Endothelial cell of umbilical vein (primary cell): ENCODE measurements at regions not wholly inside any gene's neighbourhood (a gene's known extent, or its start where the extent isn't known, plus 50 kb on each side); places are given as distances from the start of the nearest gene placed in this dataset.
"Not testable (repeated sequence)": the region's sequence is repeated elsewhere in the genome, so short reads cannot be mapped to it uniquely, and the experiment has no call there.

Experiments
- BruUV-seq: library from RNA; stranded (reverse); fragments of 400-500 nt; replicated peaks from 2 replicates; lab custom pipeline; 2021; lab: Mats Ljungman, UMichigan
- CTCF ChIA-PET: fragments of 300-600, 350-600 bp; sonication (Branson Sonifier 250); formaldehyde crosslinking; loops from one replicate; lab custom pipeline; 2021; ENCODE audit warnings: antibody characterized with exemption, inconsistent platforms; lab: Charles Lee
- POLR2A ChIA-PET: fragments of 300-600, 350-600 bp; sonication (Branson Sonifier 250); formaldehyde crosslinking; loops from one replicate; lab custom pipeline; 2021; ENCODE audit warnings: antibody characterized with exemption, inconsistent platforms; lab: Charles Lee
- DNase-seq: peaks from one replicate; pipeline ENCODE4 v3.0.0-alpha.2; 2011; ENCODE audit warnings: low read depth, low spot score
- FAIRE-seq: peaks from 2 replicates; lab custom pipeline; 2011; peaks lifted over from hg19 to GRCh38; lab: Jason Lieb, UNC
- H2AFZ ChIP-seq: 2 replicates; pipeline ENCODE4 v1.6.0; 2012; ENCODE audit warnings: low read depth, low read length, control low read depth, inconsistent platforms
- H3K27ac ChIP-seq: 2 replicates; pipeline ENCODE4 v1.5.1; 2011; ENCODE audit warnings: low read depth, mild to moderate bottlenecking, control low read depth, low read length, moderate library complexity; ENCODE audit not compliant: insufficient read depth
- H3K27me3 ChIP-seq, 2 experiments: 2 replicates each; pipeline versions ENCODE4 v1.6.0 to v1.6.1; 2011; ENCODE audit warnings: low read length in 2 of 2, mixed read lengths in 1 of 2; ENCODE audit not compliant: control insufficient read depth in 2 of 2, insufficient read depth in 2 of 2
- H3K36me3 ChIP-seq, 2 experiments: 2 replicates in 1 of 2; 3 replicates in 1 of 2; pipeline ENCODE4 v1.5.1; 2011; ENCODE audit warnings: low read length in 2 of 2, mild to moderate bottlenecking in 1 of 2, moderate library complexity in 1 of 2; ENCODE audit not compliant: control insufficient read depth in 2 of 2, insufficient read depth in 2 of 2; ENCODE audit errors: extremely low read depth in 1 of 2
- H3K4me1 ChIP-seq: 3 replicates; pipeline ENCODE4 v1.5.1; 2011; ENCODE audit warnings: mild to moderate bottlenecking, low read length; ENCODE audit not compliant: control insufficient read depth, insufficient read depth; ENCODE audit errors: extremely low read depth
- H3K4me2 ChIP-seq: 2 replicates; pipeline ENCODE4 v1.6.1; 2011; ENCODE audit warnings: low read length, control low read depth, mixed read lengths; ENCODE audit not compliant: insufficient read depth
- H3K4me3 ChIP-seq, 3 experiments: fragments of 200-600 bp in 1 of 3; sonication (generic), shearing (Covaris generic) in 1 of 3; replicated peaks in 1 of 3; 2 replicates each; pipeline ENCODE4 v1.5.1; 2011 to 2016; ENCODE audit warnings: control low read depth in 3 of 3, low read length in 3 of 3, mild to moderate bottlenecking in 2 of 3, inconsistent platforms in 1 of 3, low read depth in 1 of 3, moderate library complexity in 1 of 3; ENCODE audit not compliant: insufficient read depth in 1 of 3
- H3K79me2 ChIP-seq: 2 replicates; pipeline ENCODE4 v1.6.0; 2012; ENCODE audit warnings: low read length, inconsistent platforms; ENCODE audit not compliant: control insufficient read depth, insufficient read depth
- H3K9ac ChIP-seq: replicated peaks from 2 replicates; pipeline ENCODE3; 2011; ENCODE audit warnings: low read length, control low read depth; ENCODE audit not compliant: insufficient read depth; ENCODE audit errors: extremely low read depth
- H3K9me1 ChIP-seq: replicated peaks from 3 replicates; pipeline ENCODE4 v1.6.0; 2011; ENCODE audit warnings: mild to moderate bottlenecking, low read length; ENCODE audit not compliant: control insufficient read depth, insufficient read depth; ENCODE audit errors: extremely low read depth
- H3K9me3 ChIP-seq: replicated peaks from 2 replicates; pipeline ENCODE4 v1.5.1; 2012; ENCODE audit warnings: low read length, inconsistent platforms; ENCODE audit not compliant: control insufficient read depth, insufficient read depth
- H4K20me1 ChIP-seq: replicated peaks from 2 replicates; pipeline ENCODE3; 2011; ENCODE audit warnings: mild to moderate bottlenecking, low read length; ENCODE audit not compliant: control insufficient read depth, insufficient read depth; ENCODE audit errors: extremely low read depth
- CTCF ChIP-seq, 2 donors: IDR thresholded peaks; 1 replicate in 1 of 2; 2 replicates in 1 of 2; pipeline ENCODE4 v1.5.1; 2011; ENCODE audit warnings: low read length in 2 of 2, mild to moderate bottlenecking in 2 of 2, moderate library complexity in 2 of 2, control low read depth in 1 of 2, inconsistent platforms in 1 of 2, low read depth in 1 of 2; ENCODE audit not compliant: insufficient read depth in 1 of 2; ENCODE audit errors: extremely low read depth in 1 of 2
- GATA2 ChIP-seq: IDR thresholded peaks from 2 replicates; pipeline ENCODE4 v1.7.0; 2011; ENCODE audit warnings: low read depth, mild to moderate bottlenecking, moderate library complexity, mixed read lengths, low read length; ENCODE audit not compliant: insufficient read length, insufficient read depth
- JUN ChIP-seq: IDR thresholded peaks from 2 replicates; pipeline ENCODE4 v1.6.1; 2011; ENCODE audit warnings: borderline replicate concordance, low read depth; ENCODE audit not compliant: insufficient read length, insufficient read depth
- MAX ChIP-seq: IDR thresholded peaks from 2 replicates; pipeline ENCODE4 v1.6.1; 2011; ENCODE audit not compliant: insufficient read depth, insufficient read length
- MYC ChIP-seq: IDR thresholded peaks from one replicate; pipeline ENCODE4 v1.6.1; 2011; ENCODE audit warnings: mild to moderate bottlenecking, low read depth, low read length
- POLR2A ChIP-seq: IDR thresholded peaks from 2 replicates; pipeline ENCODE4 v1.6.1; 2012; ENCODE audit warnings: low read depth, mild to moderate bottlenecking, control low read depth, low read length
- POLR2AphosphoS5 ChIP-seq: IDR thresholded peaks from 2 replicates; pipeline ENCODE4 v1.6.1; 2012; ENCODE audit warnings: low read depth, mild to moderate bottlenecking, control low read depth, low read length, moderate library complexity; ENCODE audit not compliant: insufficient read depth
- dilution Hi-C: fragments of 300-500 bp; cut with MboI; formaldehyde crosslinking; loops from one replicate; pipeline ENCODE4 v1.15.0; 2019; ENCODE audit warnings: low sequenced_read_pairs; ENCODE audit not compliant: extremely low pct_ligation_motif_present
- intact Hi-C: fragments of 100-400 bp; cut with micrococcal nuclease; formaldehyde crosslinking; loops from one replicate; pipeline ENCODE4 v1.10.0; 2022

- H3K27me3 ChIP-seq, DNase-seq, H4K20me1 ChIP-seq, H3K9me3 ChIP-seq, FAIRE-seq, H3K79me2 ChIP-seq, H3K9me1 ChIP-seq, BruUV-seq, H2AFZ ChIP-seq, dilution Hi-C loops, POLR2A ChIA-PET, H3K9ac ChIP-seq, H3K4me1 ChIP-seq, H3K4me3 ChIP-seq, intact Hi-C loops, H3K36me3 ChIP-seq, H3K27ac ChIP-seq, H3K4me2 ChIP-seq, CTCF ChIA-PET: not testable (repeated sequence)
Observed at GRCh38 chr17:62139690-62140354, 74.7 kb upstream of the MED13 start.

DNA sequence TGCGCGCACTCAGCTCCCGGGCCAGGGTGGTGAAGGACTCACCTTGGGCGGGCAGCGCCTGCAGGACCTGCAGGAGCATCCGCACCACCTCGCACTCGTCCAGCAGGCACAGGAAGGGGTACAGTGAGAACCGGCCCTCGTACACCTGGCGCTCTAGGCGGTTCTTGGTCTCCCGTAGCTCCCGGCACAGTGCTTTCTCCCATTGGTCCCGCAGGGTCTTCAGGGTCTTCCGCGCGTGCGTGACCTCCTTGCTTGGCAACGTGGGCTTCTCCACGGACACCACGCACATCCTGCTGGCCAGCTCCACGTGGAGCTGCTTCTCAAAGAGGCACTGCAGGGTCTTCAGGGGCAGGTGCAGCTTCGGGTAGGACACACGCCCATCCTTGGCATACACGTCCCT lies 74.1 kb upstream of the MED13 start:
- intact Hi-C loops: no loop called here

More for the DNA sequence above, 74.1 kb upstream of the MED13 start:
- no peak for FAIRE-seq
- Histone ChIP-seq H3K4me2 (no peak overlapping the region), H2AFZ (no peak overlapping the region), H3K9ac (no peak overlapping the region), H3K36me3 (no peaks in the 10 kb centered on the region), H3K27me3 (peaks cover 5 to 9% of the 10 kb centered on the region in 2 experiments), H4K20me1 (no peaks in the 10 kb centered on the region), H3K9me3 (no peaks in the 10 kb centered on the region), H3K4me3 (no peak overlapping the region), H3K4me1 (no peaks in the 10 kb centered on the region), H3K9me1 (no peaks in the 10 kb centered on the region), H3K27ac (no peak overlapping the region), H3K79me2 (no peaks in the 10 kb centered on the region)
- ChIA-PET CTCF (no interaction called here), POLR2A (no interaction called here)
- dilution Hi-C loops: no loop called here
- no peak for DNase-seq
- TF ChIP-seq CTCF (IDR thresholded peaks at IDR 0.05; ENCODE audit: extremely low read depth in 1 of 2, insufficient read depth in 1 of 2, low read depth in 1 of 2, low read length in 2 of 2): no peak
- no peak for TF ChIP-seq MAX
- no peak for TF ChIP-seq POLR2AphosphoS5
- TF ChIP-seq POLR2A: no peak
- TF ChIP-seq MYC: no peak
- no peak for TF ChIP-seq GATA2
- TF ChIP-seq JUN: no peak
- no TSS peak for BruUV-seq
